ENCODE measurements at regions not wholly inside any gene's neighbourhood (a gene's known extent, or its start where the extent isn't known, plus 50 kb on each side); places are given as distances from the start of the nearest gene placed in this dataset.

DNA sequence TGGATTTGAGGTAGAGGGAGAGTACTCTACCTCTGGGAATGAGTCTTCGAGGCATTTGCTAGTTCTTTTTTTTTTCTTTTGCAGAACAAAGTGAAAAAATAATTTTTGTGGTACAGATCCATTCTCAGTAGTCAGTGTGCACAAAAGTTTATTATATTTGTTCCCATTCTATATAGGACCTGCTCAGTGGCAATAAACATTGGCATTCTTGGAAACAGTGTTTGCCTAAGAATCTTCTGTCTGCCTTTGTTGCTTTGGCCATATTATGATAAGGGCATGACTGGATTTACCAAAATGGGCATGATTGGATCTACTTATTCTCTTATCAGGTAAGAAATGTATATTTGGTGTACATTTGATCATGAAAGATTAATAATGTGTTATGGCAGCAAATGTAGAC lies 583.3 kb downstream of the PLCL1 start:
- no peak overlapping the region for H3K27ac ChIP-seq
- TF ChIP-seq, protein P1, sequence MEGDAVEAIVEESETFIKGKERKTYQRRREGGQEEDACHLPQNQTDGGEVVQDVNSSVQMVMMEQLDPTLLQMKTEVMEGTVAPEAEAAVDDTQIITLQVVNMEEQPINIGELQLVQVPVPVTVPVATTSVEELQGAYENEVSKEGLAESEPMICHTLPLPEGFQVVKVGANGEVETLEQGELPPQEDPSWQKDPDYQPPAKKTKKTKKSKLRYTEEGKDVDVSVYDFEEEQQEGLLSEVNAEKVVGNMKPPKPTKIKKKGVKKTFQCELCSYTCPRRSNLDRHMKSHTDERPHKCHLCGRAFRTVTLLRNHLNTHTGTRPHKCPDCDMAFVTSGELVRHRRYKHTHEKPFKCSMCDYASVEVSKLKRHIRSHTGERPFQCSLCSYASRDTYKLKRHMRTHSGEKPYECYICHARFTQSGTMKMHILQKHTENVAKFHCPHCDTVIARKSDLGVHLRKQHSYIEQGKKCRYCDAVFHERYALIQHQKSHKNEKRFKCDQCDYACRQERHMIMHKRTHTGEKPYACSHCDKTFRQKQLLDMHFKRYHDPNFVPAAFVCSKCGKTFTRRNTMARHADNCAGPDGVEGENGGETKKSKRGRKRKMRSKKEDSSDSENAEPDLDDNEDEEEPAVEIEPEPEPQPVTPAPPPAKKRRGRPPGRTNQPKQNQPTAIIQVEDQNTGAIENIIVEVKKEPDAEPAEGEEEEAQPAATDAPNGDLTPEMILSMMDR (conservative IDR thresholded peaks at IDR 0.05) = no peak

DNA sequence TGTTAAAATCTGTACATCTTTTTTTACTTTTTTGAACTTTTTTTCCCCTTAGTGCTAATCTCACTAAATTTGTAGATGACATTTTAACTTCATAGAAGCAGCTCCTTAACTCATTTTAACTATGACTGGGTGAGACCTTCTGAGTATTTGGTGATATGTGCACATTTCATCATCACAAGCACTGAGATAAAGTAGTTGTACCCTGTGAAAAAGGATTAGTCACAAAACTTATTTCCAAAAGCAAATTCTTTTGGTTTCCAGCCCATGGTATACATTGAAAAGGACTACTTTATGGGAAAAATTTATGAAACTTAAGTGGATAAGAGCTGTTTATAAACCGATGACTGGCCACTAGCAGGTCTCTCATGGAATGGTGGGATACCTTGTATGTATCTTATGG lies 581.5 kb downstream of the PLCL1 start:
- H3K27ac ChIP-seq = no peak overlapping the region
- TF ChIP-seq, protein P1 (conservative IDR thresholded peaks at IDR 0.05) = no peak

- TF ChIP-seq, protein P1 (conservative IDR thresholded peaks at IDR 0.05) = no peak
- H3K27ac ChIP-seq = no peak overlapping the region
Observed at GRCh38 chr2:198385326-198385725, 580.9 kb downstream of the PLCL1 start.

- H3K27ac ChIP-seq = no peak overlapping the region
- TF ChIP-seq, protein P1 (conservative IDR thresholded peaks at IDR 0.05) = no peak
Observed at GRCh38 chr2:198383392-198383791, 579.0 kb downstream of the PLCL1 start.

DNA sequence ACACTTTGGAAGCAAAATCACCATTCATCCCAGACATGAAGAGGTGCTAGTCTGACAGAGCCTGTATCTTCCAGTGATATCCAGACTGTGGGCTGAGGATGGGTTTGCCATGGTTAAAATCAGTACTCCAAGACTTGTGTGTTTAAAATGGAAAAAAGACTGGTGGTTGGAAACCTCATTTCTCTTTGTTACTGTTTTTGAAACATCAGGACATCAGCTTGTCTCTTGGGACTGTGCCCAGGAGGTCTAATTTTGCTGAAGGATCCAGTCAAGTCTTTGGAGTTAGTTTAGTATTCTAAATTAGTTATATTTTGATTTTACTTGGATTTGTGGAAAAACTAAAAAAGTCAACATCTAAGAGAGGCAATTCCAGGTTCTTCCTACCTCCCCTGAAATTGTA lies 578.4 kb downstream of the PLCL1 start:
- TF ChIP-seq, protein P1 (conservative IDR thresholded peaks at IDR 0.05) = no peak

GRCh38 chr2:198376677-198377076 lies 572.3 kb downstream of the PLCL1 start:
- H3K27ac ChIP-seq = no peak overlapping the region
- TF ChIP-seq, protein P1 (conservative IDR thresholded peaks at IDR 0.05) = no peak

More for the DNA sequence above, 578.4 kb downstream of the PLCL1 start:
- no peak overlapping the region for H3K27ac ChIP-seq

GRCh38 chr2:198375083-198375410 lies 570.7 kb downstream of the PLCL1 start:
- H3K27ac ChIP-seq = no peak overlapping the region
- TF ChIP-seq, protein P1 (conservative IDR thresholded peaks at IDR 0.05) = no peak
